ENCODE measurements at regions not wholly inside any gene's neighbourhood (a gene's known extent, or its start where the extent isn't known, plus 50 kb on each side); places are given as distances from the start of the nearest gene placed in this dataset.

DNA sequence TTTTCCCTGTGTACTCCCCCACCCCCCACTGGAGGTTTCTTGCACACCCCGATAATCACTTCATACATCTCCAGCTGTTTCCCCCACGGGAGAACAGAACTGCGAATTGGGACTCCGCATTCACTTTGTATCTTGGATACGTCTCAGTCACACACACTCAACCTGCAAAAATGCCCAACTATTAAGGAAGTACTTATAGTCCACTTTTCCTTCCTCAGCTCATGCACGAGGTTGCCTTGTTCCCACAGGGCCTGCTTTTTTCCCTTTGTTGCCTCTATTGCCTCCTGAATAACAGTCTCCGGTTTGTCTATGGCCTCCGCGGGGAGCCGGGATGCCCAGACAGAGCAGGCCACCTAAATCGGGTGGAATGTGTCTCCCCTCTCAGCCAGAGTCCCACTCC is 282.3 kb downstream of the PYDC2 start:
- DNase-seq = no peak

- DNase-seq = no peak
Measured at GRCh38 chr3:191750618-191751017, 289.7 kb downstream of the PYDC2 start.

DNA sequence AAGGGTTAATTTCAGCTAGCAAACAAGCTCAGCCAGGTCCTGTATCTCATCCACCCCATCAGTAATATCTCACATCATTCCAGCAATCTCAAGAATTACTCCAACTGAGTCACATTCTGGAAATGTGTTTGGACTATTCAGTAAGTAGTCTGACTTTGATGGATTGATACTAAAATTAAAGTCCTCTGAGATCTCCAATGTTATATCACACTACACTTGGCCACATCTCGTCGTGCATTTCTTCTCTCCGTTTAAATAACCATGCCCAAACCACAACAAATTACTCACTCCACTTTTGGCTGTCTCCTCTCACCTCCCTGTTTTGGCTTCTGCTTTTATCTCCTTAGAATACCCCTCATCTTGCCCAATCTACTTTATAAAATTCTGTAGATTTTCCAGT is 292.2 kb downstream of the PYDC2 start:
- no peak for DNase-seq

DNA sequence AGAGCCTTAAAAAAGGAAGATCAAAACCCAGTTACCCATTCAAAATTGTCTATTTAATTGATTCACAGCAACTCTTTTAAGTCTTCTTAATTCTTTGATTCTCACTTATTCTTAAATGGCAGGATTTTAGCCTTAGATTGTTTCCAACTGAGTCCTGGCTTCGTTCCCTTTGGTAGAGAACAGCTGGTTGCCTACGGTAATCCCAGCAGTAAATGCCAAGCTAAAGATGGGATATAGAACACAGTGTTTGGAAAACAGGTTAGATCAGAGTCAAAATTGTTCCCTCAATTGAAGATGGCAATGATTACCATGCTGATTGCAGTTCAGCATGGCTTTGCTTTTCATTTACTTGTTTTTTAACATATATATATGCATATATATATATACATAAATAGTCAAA is 300.9 kb downstream of the PYDC2 start:
- no peak for DNase-seq

DNA sequence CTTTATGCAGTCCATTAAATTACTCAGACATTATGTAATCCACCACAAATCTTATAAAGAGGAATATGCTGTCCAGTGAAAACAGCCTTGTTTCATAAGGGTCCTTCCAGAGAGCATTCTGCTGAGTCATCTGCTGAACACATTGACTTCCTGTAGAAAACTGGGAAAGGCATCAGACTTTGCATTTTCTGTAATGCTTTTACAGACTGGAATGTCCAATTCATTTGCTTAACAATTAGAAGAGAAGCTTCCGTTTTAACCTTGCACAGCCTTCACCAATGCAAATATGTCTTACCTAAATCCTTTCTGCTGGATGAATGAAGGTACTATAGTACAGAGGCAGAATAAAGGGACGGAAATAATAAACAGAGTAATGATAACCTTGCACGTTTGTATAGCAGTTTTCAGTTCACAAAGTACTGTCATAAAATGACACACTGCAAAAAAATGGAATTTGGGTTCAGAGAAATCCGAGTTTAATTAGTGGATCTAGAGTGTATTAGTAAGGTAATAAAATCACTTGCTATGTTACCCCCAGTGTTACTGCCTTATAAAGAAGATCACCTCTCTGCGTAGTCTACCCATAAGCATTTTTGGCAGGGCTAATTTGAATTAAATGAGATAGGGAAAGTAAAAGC is 301.5 kb downstream of the PYDC2 start:
- peak; percentile 69 for DNase-seq

GRCh38 chr3:191768421-191768820 is 307.5 kb downstream of the PYDC2 start:
- no peak for DNase-seq

GRCh38 chr3:191770541-191770940 is 309.6 kb downstream of the PYDC2 start:
- no peak for DNase-seq

- peak; percentile 68 for DNase-seq
Measured at GRCh38 chr3:191774485-191774884, 313.5 kb downstream of the PYDC2 start.

DNA sequence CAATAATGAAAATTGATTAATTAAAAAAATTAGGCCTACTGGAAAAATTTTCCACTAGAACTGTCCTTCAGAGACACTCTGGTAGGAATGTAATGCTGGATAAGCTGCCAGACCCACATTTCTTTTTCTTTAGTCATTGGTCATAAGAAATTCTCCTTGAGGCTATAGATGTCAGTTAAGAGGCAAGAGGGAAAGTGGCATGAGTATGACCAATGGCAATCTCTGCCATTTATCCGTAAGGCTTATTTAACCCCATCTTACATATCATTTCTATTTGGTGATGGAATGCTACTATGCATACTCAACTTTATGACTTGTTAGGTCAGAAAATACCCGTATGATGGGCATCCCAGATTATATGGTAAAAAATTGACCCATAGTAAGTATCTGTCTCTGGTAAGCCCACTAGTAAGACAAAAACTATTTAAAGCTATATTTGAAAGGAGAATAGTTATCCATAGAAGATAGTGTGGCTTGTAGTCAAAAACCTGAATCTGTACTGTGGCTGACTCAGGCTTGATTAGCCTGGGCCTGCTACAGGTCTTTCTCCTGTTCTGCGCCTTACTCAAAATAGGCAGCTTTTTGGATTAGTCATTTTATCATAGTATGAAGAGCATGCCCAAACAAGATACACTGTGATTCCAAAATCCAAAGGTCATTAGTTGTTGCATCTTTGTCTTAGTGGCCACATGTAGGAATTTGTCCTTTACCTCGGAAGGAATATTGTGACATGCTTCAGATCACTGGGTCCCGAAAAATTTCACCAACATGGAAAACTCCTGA is 314.7 kb downstream of the PYDC2 start:
- DNase-seq = peak; percentile 51

GRCh38 chr3:191781044-191781443 is 320.1 kb downstream of the PYDC2 start:
- DNase-seq = no peak

DNA sequence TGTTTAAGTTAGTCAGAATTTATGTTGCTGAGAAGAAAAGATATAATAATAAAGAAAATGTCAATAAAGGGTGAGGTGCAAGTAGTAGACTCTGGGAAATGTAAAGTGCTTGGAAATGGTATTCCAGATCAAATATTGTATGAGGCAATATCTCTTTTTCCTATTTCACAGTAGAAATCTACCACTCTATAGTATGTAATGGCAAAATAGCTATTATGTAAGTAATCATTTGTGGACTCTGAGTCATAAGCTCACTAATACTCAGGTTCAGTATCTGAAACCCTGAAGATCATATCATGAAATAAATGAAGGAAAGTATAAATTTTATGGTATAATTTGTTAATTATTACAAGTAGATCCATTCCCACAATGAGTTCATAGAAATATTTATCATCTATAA is 322.1 kb downstream of the PYDC2 start:
- DNase-seq = no peak

GRCh38 chr3:191790934-191791333 is 330.0 kb downstream of the PYDC2 start:
- DNase-seq = no peak

GRCh38 chr3:191792580-191792979 is 331.6 kb downstream of the PYDC2 start:
- DNase-seq = no peak

DNA sequence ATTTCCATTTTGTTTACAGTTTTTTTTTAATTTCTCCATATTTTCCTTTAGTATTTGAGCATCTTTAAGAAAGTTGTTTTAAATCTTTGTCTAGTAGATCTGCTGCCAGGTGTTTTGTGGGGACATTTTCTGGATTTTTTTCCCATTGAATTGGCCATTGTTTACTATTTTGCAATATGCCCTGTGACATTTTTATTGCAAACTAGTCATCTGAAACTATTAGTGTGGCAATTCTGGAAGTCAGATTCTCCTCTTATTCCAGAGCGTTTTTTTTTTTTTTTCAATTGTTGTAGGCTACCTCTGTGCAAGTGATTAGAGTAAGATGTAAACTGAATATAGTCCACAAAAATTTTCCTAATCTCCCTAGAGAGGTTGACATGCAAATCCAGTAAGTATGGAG is 334.2 kb downstream of the PYDC2 start:
- no peak for DNase-seq

- DNase-seq = no peak
Measured at GRCh38 chr3:191797271-191797670, 336.3 kb downstream of the PYDC2 start.

DNA sequence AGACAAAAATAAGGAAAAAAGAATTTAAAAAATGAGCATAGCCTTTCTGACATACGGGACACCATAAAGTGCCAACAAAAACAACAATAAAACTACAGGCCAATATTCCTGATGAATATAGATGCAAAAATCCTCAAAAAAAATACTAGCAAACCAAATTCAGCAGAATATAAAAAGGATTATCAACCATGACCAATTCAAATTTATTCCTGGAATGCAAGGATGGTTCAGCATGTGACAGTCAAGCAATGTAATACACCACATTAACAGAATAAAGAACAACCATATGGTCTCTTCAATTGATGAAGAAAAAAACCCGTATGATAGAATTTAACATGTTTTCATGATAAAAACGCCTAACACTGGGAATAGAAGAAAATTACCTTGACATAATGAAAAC is 341.7 kb downstream of the PYDC2 start:
- no peak for DNase-seq

- DNase-seq = no peak
Measured at GRCh38 chr3:191804935-191805334, 344.0 kb downstream of the PYDC2 start.

DNA sequence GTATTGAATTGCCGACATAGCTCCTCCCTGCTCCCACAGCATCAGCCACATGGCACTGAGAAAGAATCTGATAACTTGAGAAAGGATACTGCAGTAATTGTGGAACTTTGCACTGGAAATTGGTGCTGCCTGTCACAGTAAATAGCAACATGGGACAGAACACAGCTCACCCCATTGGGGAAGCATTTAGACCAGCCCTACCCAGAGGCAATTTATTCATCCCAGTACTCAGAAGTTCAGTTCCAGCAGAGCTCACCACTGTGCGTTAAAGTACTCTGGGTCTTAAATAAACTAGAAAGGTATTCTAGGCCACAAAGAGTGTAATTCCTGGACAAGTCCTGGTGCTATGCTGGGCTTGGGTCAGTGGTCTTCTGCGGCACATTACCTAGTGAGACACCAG is 347.1 kb downstream of the PYDC2 start:
- DNase-seq = no peak

- DNase-seq = no peak
Measured at GRCh38 chr3:191809326-191809949, 348.5 kb downstream of the PYDC2 start.

- DNase-seq = no peak
Measured at GRCh38 chr3:191813245-191813644, 352.3 kb downstream of the PYDC2 start.

GRCh38 chr3:191848818-191849217 is 387.9 kb downstream of the PYDC2 start:
- DNase-seq = no peak

- DNase-seq = no peak
Measured at GRCh38 chr3:191859531-191859930, 398.6 kb downstream of the PYDC2 start.

DNA sequence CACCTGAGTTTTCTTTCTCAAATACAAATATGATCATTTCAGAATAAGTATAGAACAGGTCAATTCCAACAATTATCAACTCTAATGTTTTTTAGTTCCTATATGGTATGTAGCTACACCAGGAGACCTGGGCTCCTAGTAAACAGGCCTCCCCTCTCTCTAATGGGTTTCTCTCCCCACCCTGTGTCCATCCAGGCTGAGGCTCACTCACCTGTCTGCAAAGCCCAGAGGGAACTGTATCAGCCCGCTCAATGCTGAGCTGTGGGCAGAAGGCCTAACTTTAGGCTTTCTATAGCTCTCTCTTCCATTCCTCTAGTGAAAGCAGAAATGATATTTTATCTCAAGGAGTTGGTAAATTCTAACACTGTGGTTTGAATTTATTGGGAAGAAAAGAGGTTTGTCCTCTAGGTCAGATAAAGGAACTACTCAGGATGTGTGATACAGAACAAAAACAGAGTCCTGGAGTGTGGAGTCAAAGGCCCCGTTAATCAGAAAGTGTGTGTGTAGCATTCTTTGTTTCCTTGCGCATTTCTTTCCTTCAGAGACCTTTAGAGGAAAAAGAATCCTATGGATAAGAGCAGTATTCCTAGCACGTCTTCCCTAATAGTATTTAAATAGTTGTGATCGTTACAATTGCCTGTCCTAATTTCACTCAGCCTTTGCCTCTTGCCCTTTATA is 408.9 kb downstream of the PYDC2 start:
- no peak for DNase-seq

DNA sequence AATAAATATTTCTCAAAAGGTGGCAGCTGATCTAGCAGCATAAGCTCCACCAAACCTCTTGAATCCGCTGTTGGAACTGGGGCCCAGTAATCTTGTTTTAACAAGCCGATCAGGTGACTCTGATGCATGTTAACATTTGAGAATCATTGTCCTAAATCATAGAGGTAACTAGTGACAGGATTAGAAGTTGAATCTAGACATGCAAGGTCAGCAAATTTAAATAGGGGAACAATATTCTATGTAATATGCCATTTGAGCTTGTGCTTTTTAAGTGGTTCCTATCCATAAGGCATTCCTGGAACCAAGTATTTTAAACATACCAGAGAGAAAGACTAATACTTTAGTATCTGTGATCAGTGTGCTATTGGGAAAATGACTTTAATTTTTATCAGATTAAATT is 412.8 kb downstream of the PYDC2 start:
- no peak for DNase-seq
